Mammary epithelial cell (primary cell): ENCODE measurements at regions not wholly inside any gene's neighbourhood (a gene's known extent, or its start where the extent isn't known, plus 50 kb on each side); places are given as distances from the start of the nearest gene placed in this dataset.

ENCODE experiments used
- CTCF ChIP-seq, 2 donors: IDR thresholded peaks in 1 of 2; conservative IDR thresholded peaks in 1 of 2; 2 replicates each; pipeline ENCODE4 v1.5.1; 2011 to 2012; ENCODE audit warnings: inconsistent platforms in 2 of 2, low read length in 2 of 2, mild to moderate bottlenecking in 2 of 2, control low read depth in 1 of 2, low read depth in 1 of 2; ENCODE audit not compliant: insufficient read depth in 1 of 2; ENCODE audit errors: extremely low read depth in 1 of 2
- EZH2 ChIP-seq: IDR thresholded peaks from 2 replicates; pipeline ENCODE4 v1.6.1; 2012; ENCODE audit warnings: low read length, inconsistent platforms, borderline replicate concordance

GRCh38 chr2:220277445-220277975 is 650.1 kb downstream of the SLC4A3 start:
- TF ChIP-seq CTCF (conservative IDR thresholded peaks at IDR 0.05 in 1 of 2, IDR thresholded peaks at IDR 0.05 in 1 of 2; ENCODE audit: extremely low read depth in 1 of 2, insufficient read depth in 1 of 2, low read depth in 1 of 2, low read length in 2 of 2) (no peak), EZH2 (no peak)
